ENCODE measurements at regions not wholly inside any gene's neighbourhood (a gene's known extent, or its start where the extent isn't known, plus 50 kb on each side); places are given as distances from the start of the nearest gene placed in this dataset.

DNA sequence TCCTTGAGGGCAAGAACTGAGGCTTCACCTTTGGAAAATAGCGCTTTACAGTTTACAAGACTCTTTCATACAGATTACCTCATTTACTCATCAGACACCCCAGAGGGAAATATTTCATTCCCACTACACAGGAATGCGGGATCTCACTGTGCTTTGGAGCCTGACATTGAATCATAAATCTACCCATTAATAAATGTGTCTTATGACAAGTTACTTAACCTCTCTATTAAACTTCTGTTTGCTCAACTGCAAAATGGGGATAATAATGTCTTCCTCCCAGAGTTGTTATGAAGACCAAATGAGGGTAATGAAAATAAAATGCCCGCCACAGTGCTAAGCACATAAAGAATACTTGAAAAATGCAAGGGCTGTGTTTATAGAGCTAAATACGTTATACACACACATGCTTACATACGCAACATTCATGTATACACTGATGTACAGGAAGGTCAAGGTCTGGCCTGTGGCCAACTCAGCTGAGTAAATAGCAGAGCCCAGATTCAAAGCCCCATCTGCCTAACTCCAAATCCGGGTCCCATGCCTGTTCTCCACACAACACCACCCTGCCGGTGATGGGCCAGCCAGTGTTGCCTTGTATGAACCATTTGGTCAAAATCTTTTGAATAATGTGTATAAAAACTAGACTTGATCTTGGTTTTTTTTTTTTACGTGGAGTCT is 56.6 kb upstream of the CALM2 start:
- TF ChIP-seq, protein P1, sequence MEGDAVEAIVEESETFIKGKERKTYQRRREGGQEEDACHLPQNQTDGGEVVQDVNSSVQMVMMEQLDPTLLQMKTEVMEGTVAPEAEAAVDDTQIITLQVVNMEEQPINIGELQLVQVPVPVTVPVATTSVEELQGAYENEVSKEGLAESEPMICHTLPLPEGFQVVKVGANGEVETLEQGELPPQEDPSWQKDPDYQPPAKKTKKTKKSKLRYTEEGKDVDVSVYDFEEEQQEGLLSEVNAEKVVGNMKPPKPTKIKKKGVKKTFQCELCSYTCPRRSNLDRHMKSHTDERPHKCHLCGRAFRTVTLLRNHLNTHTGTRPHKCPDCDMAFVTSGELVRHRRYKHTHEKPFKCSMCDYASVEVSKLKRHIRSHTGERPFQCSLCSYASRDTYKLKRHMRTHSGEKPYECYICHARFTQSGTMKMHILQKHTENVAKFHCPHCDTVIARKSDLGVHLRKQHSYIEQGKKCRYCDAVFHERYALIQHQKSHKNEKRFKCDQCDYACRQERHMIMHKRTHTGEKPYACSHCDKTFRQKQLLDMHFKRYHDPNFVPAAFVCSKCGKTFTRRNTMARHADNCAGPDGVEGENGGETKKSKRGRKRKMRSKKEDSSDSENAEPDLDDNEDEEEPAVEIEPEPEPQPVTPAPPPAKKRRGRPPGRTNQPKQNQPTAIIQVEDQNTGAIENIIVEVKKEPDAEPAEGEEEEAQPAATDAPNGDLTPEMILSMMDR (IDR thresholded peaks at IDR 0.05): no peak
- no peak overlapping the region for H3K4me2 ChIP-seq (replicated peaks; ENCODE audit: extremely low read depth, low read length, poor library complexity, severe bottlenecking)
- no peak for DNase-seq
- Mint-ChIP-seq H3K4me3 (no peak overlapping the region), H3K27me3 (ENCODE audit: low read depth in 3 of 3) (peaks cover 0 to 9% (median 6%) of the 10 kb centered on the region in 3 donors), H3K9me3 (peaks cover 0 to 1% (median 0%) of the 10 kb centered on the region in 7 donors), H3K36me3 (no peaks in the 10 kb centered on the region), H3K4me1 (no peaks in the 10 kb centered on the region), H3K27ac (peak overlapping the region in 1 of 7 donors; percentile 18)
- 100% methylated on average over 1 of the region's 8 CpGs for WGBS (ENCODE audit: insufficient coverage)
- H3K27me3 ChIP-seq (ENCODE audit: control insufficient read depth in 2 of 2, insufficient read depth in 2 of 2, low read length in 2 of 2): no peaks in the 10 kb centered on the region
- no peaks in the 10 kb centered on the region for H3K36me3 ChIP-seq (replicated peaks in 1 of 2; ENCODE audit: control insufficient read depth in 1 of 2, insufficient read depth in 2 of 2, low read length in 2 of 2)
- H3K9ac ChIP-seq (ENCODE audit: insufficient read depth, low read length, poor library complexity, severe bottlenecking): no peak overlapping the region
- H2AFZ ChIP-seq (ENCODE audit: insufficient read depth, low read depth, low read length, poor library complexity, severe bottlenecking): no peak overlapping the region
- H3K4me3 ChIP-seq (replicated peaks in 1 of 3; ENCODE audit: low read depth in 2 of 3, low read length in 3 of 3): no peak overlapping the region
- no peaks in the 10 kb centered on the region for H3K4me1 ChIP-seq (ENCODE audit: control insufficient read depth in 1 of 2, insufficient read depth in 2 of 2, low read length in 2 of 2)
- no peaks in the 10 kb centered on the region for H3K79me2 ChIP-seq (ENCODE audit: insufficient read depth, low read length)
- H3K27ac ChIP-seq (ENCODE audit: low read depth in 1 of 2, low read length in 2 of 2): no peak overlapping the region
- H3K9me3 ChIP-seq (replicated peaks in 1 of 2; ENCODE audit: control insufficient read depth in 1 of 2, insufficient read depth in 1 of 2, low read length in 2 of 2): no peaks in the 10 kb centered on the region
- H4K20me1 ChIP-seq (ENCODE audit: insufficient read depth, low read length): no peaks in the 10 kb centered on the region
- intact Hi-C loops (cut with micrococcal nuclease): no loop called here

DNA sequence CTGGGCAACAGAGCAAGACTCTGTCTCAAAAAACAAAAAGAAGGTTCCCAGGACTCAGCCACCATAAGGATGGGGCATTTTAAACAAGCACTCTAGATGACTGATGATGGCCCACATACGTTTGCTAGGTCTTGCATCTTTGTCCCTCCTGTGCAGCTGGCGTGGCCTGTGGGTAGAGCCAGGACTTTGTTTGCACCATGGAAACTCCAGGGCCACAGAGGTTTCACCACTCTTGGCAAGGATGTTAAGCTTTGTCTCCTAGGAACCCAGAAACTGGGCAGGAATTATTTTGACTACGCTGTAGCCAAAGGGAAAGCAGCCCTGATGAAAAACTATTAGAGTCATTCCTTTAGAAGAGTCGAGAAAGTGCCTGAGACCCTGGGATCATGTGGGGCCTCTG is 54.1 kb upstream of the CALM2 start:
- no peak overlapping the region for H3K27ac Mint-ChIP-seq
- Histone ChIP-seq H4K20me1 (ENCODE audit: insufficient read depth, low read length) (no peaks in the 10 kb centered on the region), H2AFZ (ENCODE audit: insufficient read depth, low read depth, low read length, poor library complexity, severe bottlenecking) (no peak overlapping the region), H3K27me3 (ENCODE audit: control insufficient read depth in 2 of 2, insufficient read depth in 2 of 2, low read length in 2 of 2) (no peaks in the 10 kb centered on the region), H3K9ac (ENCODE audit: insufficient read depth, low read length, poor library complexity, severe bottlenecking) (no peak overlapping the region), H3K27ac (ENCODE audit: low read depth in 1 of 2, low read length in 2 of 2) (no peak overlapping the region), H3K79me2 (ENCODE audit: insufficient read depth, low read length) (no peaks in the 10 kb centered on the region), H3K9me3 (replicated peaks in 1 of 2; ENCODE audit: control insufficient read depth in 1 of 2, insufficient read depth in 1 of 2, low read length in 2 of 2) (no peaks in the 10 kb centered on the region), H3K4me2 (replicated peaks; ENCODE audit: extremely low read depth, low read length, poor library complexity, severe bottlenecking) (no peak overlapping the region), H3K4me3 (replicated peaks in 1 of 3; ENCODE audit: low read depth in 2 of 3, low read length in 3 of 3) (no peak overlapping the region), H3K36me3 (replicated peaks in 1 of 2; ENCODE audit: control insufficient read depth in 1 of 2, insufficient read depth in 2 of 2, low read length in 2 of 2) (no peaks in the 10 kb centered on the region), H3K4me1 (ENCODE audit: control insufficient read depth in 1 of 2, insufficient read depth in 2 of 2, low read length in 2 of 2) (no peaks in the 10 kb centered on the region)
- TF ChIP-seq, protein P1 (IDR thresholded peaks at IDR 0.05): no peak
- intact Hi-C loops (cut with micrococcal nuclease): no loop called here
- peaks cover 0 to 5% (median 1%) of the 10 kb centered on the region in 3 donors for H3K27me3 Mint-ChIP-seq (ENCODE audit: low read depth in 3 of 3)
- peaks cover 0 to 1% (median 0%) of the 10 kb centered on the region in 7 donors for H3K9me3 Mint-ChIP-seq
- DNase-seq: no peak
- no peak overlapping the region for H3K4me3 Mint-ChIP-seq
- no peaks in the 10 kb centered on the region for H3K4me1 Mint-ChIP-seq
- WGBS (ENCODE audit: insufficient coverage): 95% methylated on average over 4 of the region's 4 CpGs
- no peaks in the 10 kb centered on the region for H3K36me3 Mint-ChIP-seq

Measured in CD14-positive monocyte (primary cell).